A673 (cell line): ENCODE measurements at regions not wholly inside any gene's neighbourhood (a gene's known extent, or its start where the extent isn't known, plus 50 kb on each side); places are given as distances from the start of the nearest gene placed in this dataset.

Experiments
- BruUV-seq: library from RNA; stranded (reverse); fragments of 400-500 nt; replicated peaks from 2 replicates; lab custom pipeline; 2021; lab: Mats Ljungman, UMichigan
- CTCF ChIA-PET: fragments of 300-600 bp; sonication (Branson Sonifier 250); formaldehyde crosslinking; loops from one replicate; lab custom pipeline; 2022; ENCODE audit warnings: antibody characterized with exemption; lab: Charles Lee
- POLR2A ChIA-PET: fragments of 300-600 bp; sonication (Branson Sonifier 250); formaldehyde crosslinking; loops from one replicate; lab custom pipeline; 2022; ENCODE audit warnings: antibody characterized with exemption; ENCODE audit not compliant: low non-redundant PET; lab: Charles Lee
- DNase-seq: peaks from one replicate; pipeline ENCODE4 v3.0.0-alpha.2; 2015; ENCODE audit warnings: low spot score
- H3K27ac ChIP-seq: fragments of 200-600 bp; sonication (generic); 2 replicates; pipeline ENCODE4 v1.5.1; 2016; ENCODE audit warnings: mixed run types, low read depth, mild to moderate bottlenecking, mixed read lengths, antibody characterized with exemption, low read length; ENCODE audit not compliant: poor library complexity, severe bottlenecking
- H3K27me3 ChIP-seq: fragments of 200-600 bp; sonication (generic); replicated peaks from 2 replicates; pipeline ENCODE4 v1.6.1; 2017; ENCODE audit warnings: mixed run types, low read depth, mild to moderate bottlenecking, mixed read lengths, antibody characterized with exemption, low read length; ENCODE audit not compliant: insufficient read depth, poor library complexity
- H3K36me3 ChIP-seq: fragments of 200-600 bp; sonication (generic); 2 replicates; pipeline ENCODE4 v1.6.1; 2016; ENCODE audit warnings: mixed run types, mild to moderate bottlenecking, mixed read lengths, antibody characterized with exemption, low read length; ENCODE audit not compliant: insufficient read depth, poor library complexity, severe bottlenecking
- H3K4me1 ChIP-seq: fragments of 200-600 bp; sonication (generic); 2 replicates; pipeline ENCODE4 v1.6.1; 2017; ENCODE audit warnings: mixed run types, mild to moderate bottlenecking, mixed read lengths, antibody characterized with exemption, low read length; ENCODE audit not compliant: insufficient read depth, poor library complexity, severe bottlenecking
- H3K4me3 ChIP-seq: fragments of 200-600 bp; sonication (generic); 2 replicates; pipeline ENCODE4 v1.5.1; 2016; ENCODE audit warnings: low read depth, mixed run types, mild to moderate bottlenecking, mixed read lengths, low read length; ENCODE audit not compliant: poor library complexity, severe bottlenecking
- H3K9me3 ChIP-seq: fragments of 200-600 bp; sonication (generic); 2 replicates; pipeline ENCODE4 v1.6.1; 2016; ENCODE audit warnings: mixed run types, low read depth, mild to moderate bottlenecking, mixed read lengths, antibody characterized with exemption, low read length; ENCODE audit not compliant: poor library complexity, severe bottlenecking
- CTCF ChIP-seq: fragments of 300-800, 200-600 bp; sonication (generic); conservative IDR thresholded peaks from 2 replicates; pipeline ENCODE4 v1.5.1; 2017; ENCODE audit warnings: low read depth, mild to moderate bottlenecking, antibody characterized with exemption, low read length, moderate library complexity, mixed read lengths
- EZH2 ChIP-seq: fragments of 200-600 bp; sonication (generic); IDR thresholded peaks from 2 replicates; pipeline ENCODE4 v1.6.1; 2017; ENCODE audit warnings: borderline replicate concordance, low read depth, mild to moderate bottlenecking, mixed read lengths, antibody characterized with exemption, low read length; ENCODE audit not compliant: poor library complexity, severe bottlenecking
- intact Hi-C: fragments of 100-400 bp; cut with micrococcal nuclease; formaldehyde crosslinking; loops from one replicate; pipeline ENCODE4 v1.10.0; 2022; ENCODE audit not compliant: unreplicated experiment

GRCh38 chr5:18119156-18119785 is 485.0 kb downstream of the TAF11L14 start:
- DNase-seq, result peak; percentile 55
- intact Hi-C loops, result loop anchor here (10.0 kb wide), 2 partner anchors 166 to 834 kb away; no protein-coding TSS in a partner anchor
- no TSS peak for BruUV-seq

GRCh38 chr5:18141222-18141621 is 507.0 kb downstream of the TAF11L14 start:
- no TSS peak for BruUV-seq
- intact Hi-C loops, result no loop called here
- H3K36me3 ChIP-seq, result no peaks in the 10 kb centered on the region
- ChIA-PET POLR2A (no interaction called here), CTCF (no interaction called here)
- H3K9me3 ChIP-seq, result peaks cover 6% of the 10 kb centered on the region
- no peak for DNase-seq
- peaks cover 7% of the 10 kb centered on the region for H3K4me1 ChIP-seq
- TF ChIP-seq EZH2 (no peak), CTCF (no peak)
- no peaks in the 10 kb centered on the region for H3K27me3 ChIP-seq
- no peak overlapping the region for H3K4me3 ChIP-seq
- H3K27ac ChIP-seq, result no peak overlapping the region

More at GRCh38 chr5:18119156-18119785, 485.0 kb downstream of the TAF11L14 start:
- POLR2A ChIA-PET, result no interaction called here
- no peaks in the 10 kb centered on the region for H3K9me3 ChIP-seq
- no peaks in the 10 kb centered on the region for H3K36me3 ChIP-seq
- TF ChIP-seq CTCF (no peak), EZH2 (no peak)
- no peak overlapping the region for H3K27ac ChIP-seq
- no peaks in the 10 kb centered on the region for H3K27me3 ChIP-seq
- H3K4me1 ChIP-seq, result peaks cover 27% of the 10 kb centered on the region
- H3K4me3 ChIP-seq, result no peak overlapping the region
- CTCF ChIA-PET, result no interaction called here

- H3K9me3 ChIP-seq, result peaks cover 6% of the 10 kb centered on the region
- no peak for TF ChIP-seq CTCF
- POLR2A ChIA-PET, result no interaction called here
- no peak overlapping the region for H3K4me3 ChIP-seq
- CTCF ChIA-PET, result no interaction called here
- DNase-seq, result no peak
- H3K27me3 ChIP-seq, result no peaks in the 10 kb centered on the region
- intact Hi-C loops, result no loop called here
- peaks cover 7% of the 10 kb centered on the region for H3K4me1 ChIP-seq
- H3K36me3 ChIP-seq, result no peaks in the 10 kb centered on the region
- BruUV-seq, result no TSS peak
- H3K27ac ChIP-seq, result no peak overlapping the region
Measured at GRCh38 chr5:18142831-18143230, 508.6 kb downstream of the TAF11L14 start.
